Fibroblast of villous mesenchyme (primary cell): ENCODE measurements at regions not wholly inside any gene's neighbourhood (a gene's known extent, or its start where the extent isn't known, plus 50 kb on each side); places are given as distances from the start of the nearest gene placed in this dataset.

Experiments
- DNase-seq: peaks from one replicate; pipeline ENCODE4 v3.0.0-alpha.2; 2010; ENCODE audit warnings: low read depth
- H3K4me3 ChIP-seq: 2 replicates; pipeline ENCODE4 v1.5.1; 2011; ENCODE audit warnings: low read depth, mild to moderate bottlenecking, low read length
- CTCF ChIP-seq: IDR thresholded peaks from 2 replicates; pipeline ENCODE4 v1.5.1; 2012; ENCODE audit warnings: low read depth, mild to moderate bottlenecking, low read length; ENCODE audit not compliant: insufficient read depth

GRCh38 chr6:22029171-22029570 lies 267.7 kb downstream of the PRL start:
- no peak for TF ChIP-seq CTCF
- DNase-seq = peak; percentile 57

GRCh38 chr6:22030730-22031619 lies 265.9 kb downstream of the PRL start:
- no peak for TF ChIP-seq CTCF
- no peak for DNase-seq
- no peak overlapping the region for H3K4me3 ChIP-seq

More at GRCh38 chr6:22029171-22029570, 267.7 kb downstream of the PRL start:
- H3K4me3 ChIP-seq = no peak overlapping the region

- no peak for TF ChIP-seq CTCF
- H3K4me3 ChIP-seq = no peak overlapping the region
- DNase-seq = no peak
Measured at GRCh38 chr6:22035690-22036089, 261.1 kb downstream of the PRL start.

GRCh38 chr6:22036275-22036674 lies 260.6 kb downstream of the PRL start:
- no peak overlapping the region for H3K4me3 ChIP-seq
- no peak for DNase-seq
- TF ChIP-seq CTCF = no peak

- TF ChIP-seq CTCF = no peak
- DNase-seq = no peak
Measured at GRCh38 chr6:22036699-22037098, 260.1 kb downstream of the PRL start.

GRCh38 chr6:22041797-22042480 lies 254.9 kb downstream of the PRL start:
- H3K4me3 ChIP-seq = no peak overlapping the region
- DNase-seq = peak; percentile 7
- no peak for TF ChIP-seq CTCF

More at GRCh38 chr6:22036699-22037098, 260.1 kb downstream of the PRL start:
- no peak overlapping the region for H3K4me3 ChIP-seq
